ENCODE measurements at regions not wholly inside any gene's neighbourhood (a gene's known extent, or its start where the extent isn't known, plus 50 kb on each side); places are given as distances from the start of the nearest gene placed in this dataset.

DNA sequence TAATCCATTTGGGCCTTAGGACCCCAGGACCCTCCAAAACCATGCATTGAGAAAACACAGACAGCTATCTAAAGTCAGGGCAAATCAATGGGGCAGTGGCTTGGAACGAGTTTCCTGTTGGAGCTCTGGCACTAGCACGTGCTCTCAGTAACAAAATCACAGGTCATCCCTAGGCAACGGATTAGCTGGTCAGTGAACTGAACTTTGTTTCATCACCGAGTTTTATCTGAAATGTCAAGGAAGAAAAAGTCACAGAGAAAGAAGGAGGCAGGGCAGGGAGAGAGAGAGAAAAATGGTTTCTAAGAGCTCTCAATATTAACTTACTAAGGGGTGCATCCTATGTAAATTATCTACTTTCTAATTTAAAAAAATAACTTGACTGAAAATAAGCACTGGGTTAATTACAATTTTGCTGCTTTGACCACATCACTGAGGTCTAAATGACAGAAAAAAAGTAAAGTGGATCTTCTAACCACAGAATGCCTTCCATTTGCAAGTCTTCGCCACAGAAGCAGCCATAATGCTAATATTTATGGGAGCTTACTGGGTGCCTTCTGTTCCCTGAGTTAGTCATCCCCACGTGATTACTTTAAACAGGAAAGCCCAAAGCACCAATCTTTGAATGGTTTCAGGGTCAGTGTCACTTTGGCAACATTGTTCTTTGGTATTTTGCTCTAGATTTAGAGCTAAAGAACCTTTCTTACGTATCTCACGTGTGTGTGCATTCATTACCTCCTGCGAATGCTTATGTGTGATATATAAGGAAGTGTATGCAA, 503.9 kb downstream of the RASEF start:
- FAIRE-seq: no peak

DNA sequence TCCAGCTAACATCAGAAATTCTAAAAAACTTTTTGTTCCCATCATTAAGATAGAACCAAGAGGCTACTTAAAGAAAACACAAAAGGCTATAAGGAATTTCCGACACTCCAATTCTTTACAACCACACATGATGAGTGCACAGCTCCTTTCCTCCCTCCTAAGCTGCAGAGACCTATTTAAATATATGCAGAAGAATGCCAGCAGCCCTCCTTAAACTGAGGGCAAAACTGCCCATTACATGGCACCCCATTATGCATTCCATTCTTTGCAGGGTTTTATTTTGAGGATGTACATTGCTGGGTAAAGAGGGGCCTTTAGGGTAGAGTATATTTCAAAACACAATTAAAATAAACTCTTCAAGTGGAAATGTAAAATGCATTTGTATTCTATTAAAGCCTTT, 502.9 kb downstream of the RASEF start:
- FAIRE-seq: no peak

DNA sequence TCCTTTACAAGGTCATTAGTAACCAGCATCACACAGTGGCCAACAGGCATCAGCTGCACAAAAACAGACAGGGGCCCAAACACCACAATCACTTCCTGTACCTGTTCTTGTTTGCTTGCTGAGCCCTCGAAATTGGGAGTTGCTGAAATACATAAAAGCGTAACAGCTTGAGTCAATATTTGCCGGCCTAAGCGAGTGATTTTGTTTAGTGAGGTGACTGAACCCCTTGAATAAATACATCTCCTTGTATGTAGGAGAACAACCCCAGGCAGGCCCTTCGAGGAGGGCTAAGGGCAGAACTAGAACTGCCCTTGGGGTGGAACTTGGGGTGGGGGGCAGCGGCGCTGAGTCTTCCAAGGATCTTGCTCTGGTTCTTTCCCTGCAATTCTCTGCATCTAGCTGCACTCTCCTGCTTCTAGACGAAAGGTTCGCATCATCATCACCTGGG, 502.5 kb downstream of the RASEF start:
- no peak for FAIRE-seq

DNA sequence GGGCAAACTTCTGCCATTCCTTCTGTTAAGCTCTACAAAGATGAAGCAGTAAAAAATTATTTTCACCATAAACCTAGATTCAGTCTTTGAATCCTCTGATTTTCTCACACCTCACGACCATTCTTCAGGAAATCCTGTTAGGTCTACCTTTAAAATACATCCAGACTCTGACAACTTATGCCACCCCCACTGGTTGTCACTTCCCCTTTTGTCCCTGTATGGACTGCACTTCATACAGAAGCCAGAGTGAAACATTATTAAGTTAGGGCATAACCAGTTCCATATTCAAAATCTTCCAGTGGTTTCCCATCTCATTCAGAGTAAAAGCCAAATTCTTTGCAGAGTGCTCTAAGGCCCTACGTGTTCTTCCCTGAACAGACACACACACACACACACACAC, 499.8 kb downstream of the RASEF start:
- FAIRE-seq: no peak

DNA sequence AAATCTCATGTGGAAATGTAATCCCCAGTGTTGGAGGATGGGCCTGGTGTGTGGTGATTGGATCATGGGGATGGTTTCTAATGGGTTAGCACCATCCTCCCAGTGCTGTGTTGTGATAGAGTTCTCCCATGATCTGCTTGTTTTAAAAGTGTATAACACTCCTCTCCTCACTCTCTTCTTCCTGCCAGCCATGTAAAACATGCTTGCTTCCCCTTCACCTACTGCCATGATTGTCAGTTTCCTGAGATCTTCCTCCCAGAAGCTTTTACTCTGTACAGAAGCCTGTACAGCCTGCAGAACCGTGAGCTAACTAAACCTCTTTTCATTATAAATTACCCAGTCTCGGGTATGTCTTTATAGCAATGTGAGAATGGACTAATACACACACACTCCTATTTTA, 499.1 kb downstream of the RASEF start:
- FAIRE-seq: no peak

DNA sequence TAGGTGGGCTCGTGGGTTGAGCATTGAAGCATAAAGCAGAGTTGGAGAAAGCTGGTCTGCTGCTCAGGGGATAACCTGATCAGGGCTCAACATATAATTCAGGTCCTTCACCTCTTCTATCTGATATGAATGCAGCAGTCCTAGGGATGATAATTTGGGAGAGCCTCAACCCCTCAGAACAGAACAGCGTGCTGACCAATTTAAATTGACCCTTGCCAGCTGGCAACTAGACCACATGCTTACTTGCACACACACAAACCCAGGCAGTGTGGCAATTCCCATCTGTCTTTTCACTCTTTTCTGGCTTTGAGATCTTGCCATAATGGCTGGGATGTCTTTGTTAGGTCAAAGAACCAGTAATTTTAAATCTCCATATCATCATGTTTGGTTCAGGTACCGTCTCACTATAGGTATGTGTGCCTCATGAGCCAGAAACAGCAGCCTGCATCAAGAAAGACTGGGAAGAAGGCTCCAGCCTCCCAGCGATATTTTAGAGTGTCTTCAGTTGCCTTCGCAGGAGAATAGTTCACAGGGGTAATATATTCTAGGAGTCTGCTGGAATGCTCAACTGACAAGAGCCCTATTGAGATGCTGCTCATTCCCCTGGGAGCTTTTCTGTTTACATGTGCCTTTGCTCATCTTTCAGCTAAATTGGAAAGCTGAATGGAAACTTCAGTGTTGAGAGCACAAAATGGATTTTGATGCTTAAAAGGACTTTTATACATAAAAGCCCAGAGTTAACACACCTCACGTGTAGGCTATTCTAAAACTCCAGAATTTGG, 497.6 kb downstream of the RASEF start:
- FAIRE-seq: no peak

DNA sequence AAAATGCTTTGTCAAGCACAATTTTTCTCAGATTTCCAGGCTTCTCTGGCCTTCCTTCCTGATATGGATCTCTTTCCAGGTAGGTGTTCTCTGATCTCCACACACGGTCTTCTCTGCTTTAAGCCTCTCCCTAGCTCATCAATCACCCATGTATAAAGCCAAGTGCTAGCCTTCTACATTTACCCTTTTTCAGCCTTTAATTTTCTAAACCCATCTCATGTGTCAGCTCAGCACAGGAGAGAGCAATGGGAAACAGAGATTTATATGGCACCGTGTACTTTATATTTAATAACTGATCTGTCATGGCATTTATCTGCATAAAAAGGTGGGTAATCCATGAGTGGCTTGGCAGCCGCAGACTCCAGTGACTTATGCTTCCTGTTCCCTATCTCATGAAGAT, 495.0 kb downstream of the RASEF start:
- FAIRE-seq: no peak

DNA sequence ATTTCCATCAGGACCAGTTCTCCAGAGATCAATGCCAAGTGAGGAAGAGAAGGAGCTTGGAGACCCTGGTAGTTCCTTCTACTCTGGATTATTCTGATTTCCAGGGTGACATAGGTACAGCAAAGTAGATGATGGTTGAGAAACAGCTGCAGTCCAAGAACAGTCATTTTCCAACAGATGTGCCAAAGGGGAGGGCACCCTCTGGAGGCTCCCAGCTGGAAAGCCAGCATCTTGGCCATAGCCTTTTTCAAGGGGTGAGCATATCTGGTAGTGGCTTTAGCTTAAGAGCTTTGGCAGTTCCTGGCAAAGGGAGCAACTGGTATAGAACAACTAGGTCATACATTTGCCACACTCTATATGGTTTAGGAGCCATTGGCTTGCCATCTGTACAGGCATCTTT, 492.7 kb downstream of the RASEF start:
- FAIRE-seq: no peak

DNA sequence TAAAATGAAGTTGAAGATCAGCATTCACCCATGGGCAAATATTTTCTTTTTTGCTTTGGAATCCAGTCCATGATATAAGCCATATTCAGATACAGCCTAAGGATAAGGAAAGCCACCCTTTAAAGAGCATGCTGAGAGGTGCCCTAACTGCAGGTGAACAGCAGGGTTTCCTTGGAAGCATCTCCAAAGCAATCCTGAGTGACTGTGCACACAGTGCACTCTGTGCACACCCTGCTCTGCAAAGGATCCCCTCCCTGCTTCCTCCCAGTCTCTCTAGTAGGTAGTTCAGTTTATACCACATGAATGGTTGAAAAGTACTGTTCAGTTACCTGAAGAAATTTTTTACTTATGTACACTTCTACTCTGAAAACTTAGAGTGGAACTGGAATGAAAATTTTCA, 491.4 kb downstream of the RASEF start:
- no peak for FAIRE-seq

DNA sequence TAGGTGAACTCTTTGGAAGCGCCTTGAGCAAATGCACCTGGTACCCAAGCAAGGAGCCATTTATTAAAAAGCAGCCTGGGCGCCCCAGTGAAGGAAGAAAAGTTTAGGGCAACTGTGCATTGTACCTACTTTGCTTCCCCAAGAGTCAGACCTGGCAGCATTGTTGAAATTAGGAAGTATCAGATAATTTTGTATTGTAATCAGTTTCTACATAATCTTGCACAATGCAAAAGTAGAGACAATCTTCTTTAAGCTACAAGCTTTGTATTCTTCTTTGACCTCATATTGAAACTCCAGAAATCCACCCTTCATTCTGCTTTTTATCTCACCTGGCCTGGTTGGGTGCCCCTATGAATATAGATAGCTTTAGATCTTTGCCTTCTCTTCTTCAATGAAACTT, 490.8 kb downstream of the RASEF start:
- FAIRE-seq: no peak

DNA sequence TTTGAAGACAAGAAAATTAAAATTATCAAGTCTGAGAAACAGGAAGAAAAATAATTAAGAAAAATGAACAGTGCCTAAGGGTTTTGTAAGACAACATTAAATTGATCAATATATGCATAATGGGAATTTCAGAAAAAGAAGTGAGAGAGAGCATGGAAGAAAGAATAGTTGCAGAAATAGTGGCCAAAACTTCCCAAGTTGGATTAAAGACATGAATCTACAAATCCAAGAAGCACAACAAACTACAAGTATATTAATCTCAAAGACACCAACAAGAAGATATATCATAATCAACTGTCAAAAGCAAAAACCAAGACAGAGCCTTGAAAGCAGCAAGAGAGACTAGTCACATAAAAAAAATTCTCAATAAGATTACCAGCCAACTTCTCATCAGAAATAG, 488.0 kb downstream of the RASEF start:
- FAIRE-seq: no peak

DNA sequence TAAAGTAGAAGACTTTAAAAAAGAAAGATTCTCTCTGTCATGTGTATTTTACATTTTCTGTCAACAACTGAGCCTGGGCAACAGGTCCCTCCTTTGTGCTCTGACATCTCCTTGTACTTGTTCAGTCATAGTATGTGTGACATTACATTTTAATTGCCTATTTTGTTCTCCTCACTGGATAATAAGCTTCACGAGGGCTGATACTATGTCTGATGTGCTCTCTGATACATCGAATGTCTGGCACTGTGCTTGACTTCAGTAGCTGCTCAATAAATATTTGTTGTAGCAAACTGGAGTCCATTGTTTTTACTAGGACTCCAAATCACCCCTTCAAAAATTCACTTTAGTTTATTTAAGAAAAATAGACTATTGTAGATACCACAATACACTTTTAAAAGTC, 482.0 kb downstream of the RASEF start:
- FAIRE-seq: no peak

DNA sequence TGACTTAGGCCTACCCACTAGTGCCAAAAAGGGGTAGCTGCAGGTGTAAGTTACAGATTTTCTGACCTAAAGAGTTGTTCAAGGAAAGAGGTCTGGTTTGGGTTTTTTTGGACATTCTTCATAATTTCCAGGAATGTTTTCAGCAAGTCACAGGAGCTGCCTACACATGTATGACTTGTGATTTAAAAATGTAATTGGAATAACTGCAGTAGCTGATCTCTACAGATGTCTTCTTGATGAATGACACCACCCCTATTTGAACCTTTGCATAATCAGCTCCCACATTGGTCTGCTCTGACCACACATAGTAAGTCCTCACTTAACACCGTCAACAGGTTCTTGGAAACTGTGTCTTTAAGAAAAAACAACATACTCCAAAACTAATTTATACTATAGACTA, 481.4 kb downstream of the RASEF start:
- FAIRE-seq: no peak

DNA sequence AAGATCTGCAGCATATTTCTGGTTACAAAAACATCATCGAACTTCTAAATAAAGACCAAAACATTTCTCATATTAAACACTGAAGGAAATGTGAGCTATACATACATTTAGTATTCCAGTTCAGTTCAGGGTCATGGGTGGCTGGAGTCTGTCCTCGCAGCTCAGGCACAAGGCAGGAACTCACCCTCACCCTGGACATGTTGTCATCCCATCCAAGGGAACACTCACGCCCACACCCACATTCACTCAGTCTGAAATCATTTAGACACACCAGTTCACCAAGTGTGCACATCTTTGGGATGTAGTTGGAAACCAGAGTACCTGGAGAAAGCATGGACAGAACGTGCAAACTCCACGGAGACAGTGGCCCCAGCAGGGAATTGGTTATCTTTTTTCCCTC, 481.0 kb downstream of the RASEF start:
- FAIRE-seq: no peak

DNA sequence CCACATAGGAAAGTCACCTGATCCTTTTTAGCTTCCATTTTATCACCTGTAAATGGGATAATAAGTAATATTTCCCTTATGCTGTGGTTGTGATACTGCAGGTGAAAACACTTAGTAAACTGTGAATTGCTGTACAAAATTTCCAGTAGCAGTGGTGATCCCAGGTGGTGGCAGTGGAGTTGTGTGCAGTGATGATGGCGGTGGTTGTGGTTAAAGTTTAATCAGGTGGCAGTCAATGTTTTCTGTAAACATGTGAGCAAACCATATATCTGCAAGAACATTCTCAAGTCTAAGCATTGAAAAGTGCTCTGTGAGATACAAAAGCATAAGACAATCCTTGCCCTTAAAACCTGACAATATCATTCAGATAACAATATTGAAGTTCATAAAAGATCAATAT, 480.2 kb downstream of the RASEF start:
- FAIRE-seq: no peak

DNA sequence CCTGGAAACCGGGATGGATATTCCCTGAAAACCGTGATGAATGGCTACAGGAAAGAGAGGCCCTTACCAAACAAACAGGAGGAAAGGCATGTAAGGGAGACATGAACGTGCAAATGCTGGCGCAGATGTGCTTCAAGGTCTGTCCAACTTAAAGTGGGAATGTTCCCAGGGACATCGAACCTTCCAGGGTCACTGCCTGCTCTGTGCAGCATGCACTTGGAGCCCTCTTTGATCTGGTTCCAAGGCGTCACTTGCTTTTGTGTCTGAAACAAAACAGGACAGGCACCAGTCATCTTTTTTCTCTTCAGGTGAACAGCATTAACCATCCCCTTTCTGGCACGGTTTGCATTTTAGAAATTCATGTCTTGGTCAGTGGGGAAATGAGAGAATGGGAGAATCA, 479.4 kb downstream of the RASEF start:
- FAIRE-seq: no peak

DNA sequence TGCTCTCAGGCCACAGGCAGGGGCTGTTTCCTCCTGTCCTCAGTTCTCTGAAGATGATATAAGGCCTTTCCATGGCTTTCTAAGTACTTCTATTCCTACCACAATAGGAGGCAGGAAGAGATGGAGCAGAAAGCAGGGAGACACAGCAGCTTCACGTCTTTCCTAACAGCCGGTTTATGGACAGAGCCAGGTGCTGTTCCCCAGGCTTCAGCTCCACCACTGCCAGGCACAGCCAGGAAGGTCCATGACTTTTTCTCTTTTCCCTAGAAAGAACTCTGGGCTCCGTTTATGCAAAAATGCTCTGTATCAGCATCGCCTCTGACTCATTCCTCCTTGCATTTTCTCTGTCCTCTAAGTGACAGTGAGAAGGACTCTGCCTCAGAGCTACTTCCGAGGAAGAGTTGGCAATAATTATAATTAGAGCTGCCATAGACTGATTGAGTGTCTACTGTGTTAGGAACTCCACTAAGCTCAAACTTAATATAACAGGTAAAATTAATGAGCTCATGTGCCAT, 478.5 kb downstream of the RASEF start:
- FAIRE-seq: no peak

DNA sequence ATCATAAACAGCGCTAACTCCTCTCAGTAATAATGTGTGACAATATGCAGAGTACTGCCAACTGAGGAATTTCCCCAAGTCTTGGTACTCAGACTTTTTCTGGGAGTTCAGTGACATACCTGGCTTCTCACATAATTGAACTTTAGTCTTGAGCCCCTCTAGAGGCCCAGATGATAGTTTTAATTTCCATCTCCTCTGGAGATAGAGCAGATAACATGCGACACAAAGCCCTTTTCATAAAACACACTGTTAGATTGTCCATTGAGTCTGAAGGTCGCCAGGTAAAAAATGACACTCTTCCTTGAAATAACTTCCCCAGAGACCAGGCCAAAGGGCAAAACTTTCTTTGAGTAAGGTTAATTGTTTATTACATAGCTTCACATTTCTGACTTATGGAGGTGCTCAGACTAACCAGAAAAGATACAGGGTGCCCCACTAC, 476.0 kb downstream of the RASEF start:
- FAIRE-seq: no peak

DNA sequence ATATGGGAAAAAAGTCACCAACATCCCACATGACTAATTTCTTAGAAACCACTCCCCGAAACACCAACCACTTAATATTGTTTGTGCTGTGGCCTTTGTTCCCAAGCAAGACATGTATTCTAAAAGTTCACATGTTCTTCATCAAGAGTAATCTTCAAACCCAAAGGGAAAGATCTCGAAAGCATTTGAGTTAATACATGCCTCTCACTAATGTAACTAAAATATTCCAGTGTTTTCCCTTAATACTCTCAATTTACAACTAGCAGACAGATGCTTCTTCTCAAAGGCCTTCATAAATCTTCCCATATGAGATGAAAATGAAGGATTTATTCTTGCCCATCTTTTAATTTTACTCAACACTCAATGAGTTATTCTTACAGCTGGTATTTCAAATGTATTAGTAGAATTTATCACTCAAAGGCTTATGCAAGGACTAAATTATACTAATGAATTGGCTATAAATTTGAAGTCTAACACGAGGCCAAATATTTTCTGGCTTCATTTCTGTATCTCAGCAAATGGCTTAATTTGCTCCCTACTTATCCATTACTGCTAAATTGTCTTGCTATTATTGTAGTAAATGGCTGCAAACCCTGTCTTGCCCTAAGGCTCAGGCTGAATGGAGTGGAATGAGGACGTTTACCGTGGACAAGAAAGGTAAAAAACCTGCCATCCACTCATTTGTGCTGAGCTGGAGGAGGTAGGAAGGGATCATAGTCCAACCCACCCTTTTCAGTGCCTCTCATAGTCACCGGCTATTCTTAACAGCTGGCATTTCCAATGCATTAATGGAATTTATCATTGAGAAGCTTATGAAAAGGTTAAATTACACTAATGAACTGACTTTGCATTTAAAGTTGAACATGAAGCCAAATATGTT, 474.4 kb downstream of the RASEF start:
- no peak for FAIRE-seq

DNA sequence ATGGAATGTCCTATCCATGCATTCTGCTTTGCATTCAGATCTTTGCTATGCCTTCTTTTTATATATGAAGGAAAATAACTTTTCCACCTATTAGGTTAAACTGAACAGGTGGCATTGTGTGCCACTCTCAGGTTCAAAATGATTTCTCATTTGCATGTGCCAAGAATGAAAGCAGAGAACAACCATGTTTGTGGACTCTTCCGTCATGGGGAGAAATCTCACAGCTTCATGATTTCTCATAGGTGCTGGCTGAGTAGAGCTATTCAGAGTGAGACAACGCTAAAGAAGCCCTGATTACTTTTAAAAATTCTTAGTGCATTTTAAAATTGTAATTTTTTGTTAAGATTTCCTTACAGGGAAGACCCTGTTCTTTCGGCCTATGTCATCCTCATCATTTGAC, 472.1 kb downstream of the RASEF start:
- no peak for FAIRE-seq

DNA sequence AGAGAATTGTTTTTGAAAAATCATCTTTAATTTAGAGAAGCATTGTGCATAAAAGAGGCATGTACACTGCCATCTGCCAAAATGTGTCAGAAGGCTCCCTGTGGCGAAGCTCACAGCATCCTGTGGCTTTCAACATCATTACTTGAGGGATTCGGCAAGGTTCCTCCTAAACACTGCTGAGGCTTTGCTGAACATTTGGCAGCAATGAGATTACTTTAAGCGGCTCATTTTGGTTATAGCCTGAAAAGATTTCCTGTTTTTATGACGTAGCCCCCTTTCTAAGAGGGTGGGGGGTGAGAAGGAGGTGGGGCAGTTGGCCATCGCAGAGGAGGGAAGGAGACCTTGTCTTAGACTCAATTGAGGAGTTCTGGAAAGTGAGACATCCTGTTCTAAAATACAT, 469.4 kb downstream of the RASEF start:
- FAIRE-seq: no peak

DNA sequence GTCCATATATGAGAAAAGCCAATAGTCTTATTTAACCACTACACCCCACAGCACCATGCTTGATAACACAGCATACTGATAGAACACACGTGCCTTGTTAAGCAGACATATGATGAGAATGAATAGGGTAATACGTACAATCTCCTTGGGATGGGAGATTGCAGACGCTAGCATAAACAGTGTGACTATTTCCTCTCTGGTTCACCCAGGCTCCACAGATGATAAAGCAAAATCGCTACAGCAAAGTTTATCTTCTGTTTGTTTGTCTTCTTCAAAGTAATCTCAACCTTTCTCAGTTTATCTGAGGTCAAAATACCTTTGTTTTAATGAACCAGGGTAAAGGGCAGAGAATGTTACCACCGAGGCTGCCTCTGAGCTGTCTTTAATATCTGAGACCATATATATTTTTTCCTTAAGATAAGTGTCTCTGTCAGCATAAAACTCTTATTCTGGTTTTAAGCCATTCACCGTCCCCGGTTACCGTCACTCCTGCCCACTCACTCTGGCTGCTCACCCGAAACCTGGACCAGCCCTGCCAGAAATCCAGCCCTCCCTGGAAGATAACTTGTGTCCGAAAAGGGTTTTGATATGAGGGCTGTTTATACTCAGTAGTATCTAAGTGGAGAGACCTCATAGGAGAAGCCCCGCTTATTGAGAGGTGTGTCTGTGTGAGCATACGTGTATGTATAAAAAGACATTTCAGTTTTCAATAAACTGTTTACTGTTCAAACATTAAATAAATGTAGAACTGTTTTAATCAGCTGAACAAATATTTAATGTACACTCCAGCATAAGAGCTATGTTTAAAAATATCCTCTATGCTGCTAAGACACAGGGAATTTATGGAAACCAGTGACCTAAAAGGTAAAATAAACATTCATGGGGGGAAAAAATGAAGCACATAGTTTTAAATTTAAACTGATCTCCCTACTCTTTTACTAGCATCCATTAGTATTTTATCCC, 465.4 kb downstream of the RASEF start:
- FAIRE-seq: no peak
